ENCODE measurements at regions not wholly inside any gene's neighbourhood (a gene's known extent, or its start where the extent isn't known, plus 50 kb on each side); places are given as distances from the start of the nearest gene placed in this dataset.

DNA sequence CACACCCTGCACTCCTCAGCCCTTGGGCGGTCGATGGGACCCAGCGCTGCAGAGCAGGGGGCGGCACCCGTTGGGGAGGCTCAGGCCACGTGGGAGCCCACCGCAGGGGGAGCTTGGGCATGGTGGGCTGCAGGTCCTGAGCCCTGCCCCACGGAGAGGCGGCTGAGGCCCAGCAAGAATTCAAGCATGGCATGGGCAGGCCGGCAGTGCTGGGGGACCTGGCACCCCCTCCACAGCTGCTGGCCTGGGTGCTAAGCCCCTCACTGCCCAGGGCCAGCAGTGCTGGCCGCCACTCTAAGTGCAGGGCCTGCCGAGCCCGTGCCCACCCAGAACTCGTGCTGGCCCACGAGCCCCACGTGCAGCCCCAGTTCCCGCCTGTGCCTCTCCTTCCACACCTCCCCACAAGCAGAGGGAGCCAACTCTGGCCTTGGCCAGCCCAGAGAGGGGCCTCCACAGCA is 555.0 kb upstream of the ADGRL4 start:
- H3K27ac ChIP-seq (ENCODE audit: low read depth, low read length, poor library complexity, severe bottlenecking) = no peak overlapping the region
- no peak for DNase-seq (ENCODE audit: low spot score)
- no peaks in the 10 kb centered on the region for H3K36me3 ChIP-seq (ENCODE audit: insufficient read depth, low read length, poor library complexity, severe bottlenecking)
- no peaks in the 10 kb centered on the region for H3K27me3 ChIP-seq (replicated peaks; ENCODE audit: insufficient read depth, low read depth, low read length, poor library complexity)
- H3K4me1 ChIP-seq (ENCODE audit: insufficient read depth, low read length, poor library complexity, severe bottlenecking) = no peaks in the 10 kb centered on the region
- H3K9me3 ChIP-seq (ENCODE audit: low read depth, low read length, poor library complexity, severe bottlenecking) = no peaks in the 10 kb centered on the region
- no peak overlapping the region for H3K4me3 ChIP-seq (ENCODE audit: low read depth, low read length, poor library complexity, severe bottlenecking)
- TF ChIP-seq EZH2 (IDR thresholded peaks at IDR 0.05; ENCODE audit: borderline replicate concordance, low read depth, low read length, poor library complexity, severe bottlenecking) = no peak
- TF ChIP-seq, protein P1, sequence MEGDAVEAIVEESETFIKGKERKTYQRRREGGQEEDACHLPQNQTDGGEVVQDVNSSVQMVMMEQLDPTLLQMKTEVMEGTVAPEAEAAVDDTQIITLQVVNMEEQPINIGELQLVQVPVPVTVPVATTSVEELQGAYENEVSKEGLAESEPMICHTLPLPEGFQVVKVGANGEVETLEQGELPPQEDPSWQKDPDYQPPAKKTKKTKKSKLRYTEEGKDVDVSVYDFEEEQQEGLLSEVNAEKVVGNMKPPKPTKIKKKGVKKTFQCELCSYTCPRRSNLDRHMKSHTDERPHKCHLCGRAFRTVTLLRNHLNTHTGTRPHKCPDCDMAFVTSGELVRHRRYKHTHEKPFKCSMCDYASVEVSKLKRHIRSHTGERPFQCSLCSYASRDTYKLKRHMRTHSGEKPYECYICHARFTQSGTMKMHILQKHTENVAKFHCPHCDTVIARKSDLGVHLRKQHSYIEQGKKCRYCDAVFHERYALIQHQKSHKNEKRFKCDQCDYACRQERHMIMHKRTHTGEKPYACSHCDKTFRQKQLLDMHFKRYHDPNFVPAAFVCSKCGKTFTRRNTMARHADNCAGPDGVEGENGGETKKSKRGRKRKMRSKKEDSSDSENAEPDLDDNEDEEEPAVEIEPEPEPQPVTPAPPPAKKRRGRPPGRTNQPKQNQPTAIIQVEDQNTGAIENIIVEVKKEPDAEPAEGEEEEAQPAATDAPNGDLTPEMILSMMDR (conservative IDR thresholded peaks at IDR 0.05; ENCODE audit: low read depth, low read length) = no peak
- ChIA-PET CTCF (no interaction called here), POLR2A (ENCODE audit: low non-redundant PET) (no interaction called here)
- no TSS peak for BruUV-seq (replicated peaks)
- intact Hi-C loops (cut with micrococcal nuclease; ENCODE audit: unreplicated experiment) = no loop called here

DNA sequence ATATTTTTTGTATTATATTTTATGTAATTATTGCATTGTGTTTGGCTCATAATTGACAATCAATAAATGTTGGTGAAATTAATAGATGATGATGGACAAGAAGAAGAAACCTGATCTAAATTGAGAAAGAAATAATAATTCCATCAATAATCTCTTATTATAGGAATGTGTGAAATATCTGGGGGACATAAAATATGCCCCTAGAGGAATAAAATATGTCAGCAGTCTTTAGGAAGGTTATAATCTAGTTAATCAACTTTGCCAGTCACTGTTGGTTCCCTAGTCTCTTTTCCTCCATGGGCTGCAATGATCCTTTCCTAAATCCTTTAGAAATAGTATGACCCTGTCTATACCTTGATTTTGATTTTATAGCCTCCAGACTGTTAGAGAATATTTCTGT is 549.7 kb upstream of the ADGRL4 start:
- TF ChIP-seq, protein P1 (conservative IDR thresholded peaks at IDR 0.05; ENCODE audit: low read depth, low read length) = no peak
- no TSS peak for BruUV-seq (replicated peaks)
- no peak overlapping the region for H3K27ac ChIP-seq (ENCODE audit: low read depth, low read length, poor library complexity, severe bottlenecking)
- CTCF ChIA-PET = no interaction called here
- H3K9me3 ChIP-seq (ENCODE audit: low read depth, low read length, poor library complexity, severe bottlenecking) = no peaks in the 10 kb centered on the region
- no peak for DNase-seq (ENCODE audit: low spot score)
- H3K27me3 ChIP-seq (replicated peaks; ENCODE audit: insufficient read depth, low read depth, low read length, poor library complexity) = no peaks in the 10 kb centered on the region
- POLR2A ChIA-PET (ENCODE audit: low non-redundant PET) = no interaction called here
- intact Hi-C loops (cut with micrococcal nuclease; ENCODE audit: unreplicated experiment) = no loop called here
- no peaks in the 10 kb centered on the region for H3K36me3 ChIP-seq (ENCODE audit: insufficient read depth, low read length, poor library complexity, severe bottlenecking)
- H3K4me1 ChIP-seq (ENCODE audit: insufficient read depth, low read length, poor library complexity, severe bottlenecking) = no peaks in the 10 kb centered on the region
- H3K4me3 ChIP-seq (ENCODE audit: low read depth, low read length, poor library complexity, severe bottlenecking) = no peak overlapping the region

DNA sequence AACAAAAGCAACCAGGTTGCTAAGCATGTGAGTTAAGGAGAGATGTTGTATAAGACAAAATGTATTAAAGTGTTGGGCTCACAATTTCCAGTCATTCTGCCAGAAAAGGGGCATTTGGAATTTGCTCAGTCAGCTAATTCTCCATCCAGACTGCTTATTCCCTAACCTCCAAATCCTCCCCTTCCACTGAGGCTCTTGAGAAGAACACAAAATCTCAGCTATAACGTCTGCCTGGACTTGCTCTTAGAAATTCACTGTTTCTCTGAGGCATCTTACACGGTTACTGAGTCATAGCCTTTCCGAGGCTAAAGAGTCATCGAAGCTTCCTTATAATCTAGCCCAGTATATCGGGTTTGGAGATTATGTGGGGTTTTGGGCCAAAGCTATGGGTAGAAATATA is 548.2 kb upstream of the ADGRL4 start:
- Histone ChIP-seq H3K4me1 (ENCODE audit: insufficient read depth, low read length, poor library complexity, severe bottlenecking) (no peaks in the 10 kb centered on the region), H3K27ac (ENCODE audit: low read depth, low read length, poor library complexity, severe bottlenecking) (no peak overlapping the region), H3K36me3 (ENCODE audit: insufficient read depth, low read length, poor library complexity, severe bottlenecking) (no peaks in the 10 kb centered on the region), H3K27me3 (replicated peaks; ENCODE audit: insufficient read depth, low read depth, low read length, poor library complexity) (no peaks in the 10 kb centered on the region), H3K9me3 (ENCODE audit: low read depth, low read length, poor library complexity, severe bottlenecking) (no peaks in the 10 kb centered on the region), H3K4me3 (ENCODE audit: low read depth, low read length, poor library complexity, severe bottlenecking) (no peak overlapping the region)
- TF ChIP-seq, protein P1 (conservative IDR thresholded peaks at IDR 0.05; ENCODE audit: low read depth, low read length) = no peak
- no peak for TF ChIP-seq EZH2 (IDR thresholded peaks at IDR 0.05; ENCODE audit: borderline replicate concordance, low read depth, low read length, poor library complexity, severe bottlenecking)
- ChIA-PET CTCF (no interaction called here), POLR2A (ENCODE audit: low non-redundant PET) (no interaction called here)
- no TSS peak for BruUV-seq (replicated peaks)
- no peak for DNase-seq (ENCODE audit: low spot score)
- intact Hi-C loops (cut with micrococcal nuclease; ENCODE audit: unreplicated experiment) = no loop called here

All from A673 (cell line).